GM18867 (cell line): ENCODE measurements at regions not wholly inside any gene's neighbourhood (a gene's known extent, or its start where the extent isn't known, plus 50 kb on each side); places are given as distances from the start of the nearest gene placed in this dataset.
"Not testable (repeated sequence)": the region's sequence is repeated elsewhere in the genome, so short reads cannot be mapped to it uniquely, and the experiment has no call there.

Source experiments
- ATAC-seq: cut with Tn5 transposase; IDR thresholded peaks from one replicate; pipeline ENCODE4 v1.9.1; 2021; ENCODE audit warnings: mild to moderate bottlenecking, moderate library complexity; ENCODE audit not compliant: unreplicated experiment

DNA sequence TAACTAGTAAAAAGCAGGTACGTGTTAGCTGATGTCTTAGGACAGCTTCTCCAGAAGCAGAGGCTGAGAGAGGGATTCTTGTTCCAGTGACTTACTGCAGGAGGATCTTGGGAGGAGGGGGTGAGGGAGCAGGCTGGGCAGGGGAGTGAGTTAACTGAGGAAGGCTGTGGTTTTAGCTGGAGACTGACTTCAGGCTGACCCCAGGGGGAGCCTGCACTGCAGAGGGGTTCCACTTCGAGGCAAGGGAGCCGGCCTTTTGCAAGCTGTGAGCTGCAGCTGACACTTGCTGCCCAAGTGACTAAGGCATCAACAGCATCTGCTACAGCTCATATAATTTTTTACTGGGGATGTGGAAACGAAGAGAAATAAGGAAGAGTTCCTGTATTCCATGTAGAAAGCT lies 50.4 kb upstream of the SOD1 start:
- ATAC-seq = no peak

- no peak for ATAC-seq
Measured at GRCh38 chr21:31607791-31608190, 51.7 kb upstream of the SOD1 start.

GRCh38 chr21:31606081-31606874 lies 53.2 kb upstream of the SOD1 start:
- ATAC-seq = no peak

DNA sequence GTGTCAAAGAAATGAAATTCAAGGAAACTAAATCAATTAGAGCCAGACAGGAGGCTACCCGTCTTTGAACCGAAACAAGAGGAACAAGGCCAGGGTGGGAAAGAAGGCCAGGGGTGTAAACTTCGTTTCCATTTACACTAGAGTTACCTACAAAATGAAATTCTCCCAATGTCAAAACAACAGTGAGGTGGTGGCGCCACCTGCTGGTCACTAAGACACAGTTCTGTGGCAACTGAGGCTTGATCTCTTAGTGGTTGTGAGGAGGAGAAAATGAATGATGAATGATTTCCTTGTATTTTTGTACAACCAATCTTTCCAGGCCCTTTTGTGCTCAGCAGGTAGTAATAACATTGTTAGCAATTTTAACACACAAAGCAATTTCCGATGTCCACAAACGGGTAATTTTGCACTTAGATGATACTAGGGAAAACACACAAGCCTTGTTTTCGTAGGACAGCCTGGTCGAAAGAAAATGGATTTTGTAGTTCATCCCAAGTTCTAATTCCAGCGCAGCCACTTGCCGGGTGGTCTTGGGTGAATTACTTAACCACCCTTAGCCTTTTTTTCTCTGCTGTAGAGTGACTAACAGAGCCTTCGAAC lies 54.8 kb upstream of the SOD1 start:
- peak; percentile 76 for ATAC-seq

- ATAC-seq = no peak
Measured at GRCh38 chr21:31599563-31599962, 59.9 kb upstream of the SOD1 start.

GRCh38 chr21:31599013-31599412 lies 60.5 kb upstream of the SOD1 start:
- no peak for ATAC-seq

- no peak for ATAC-seq
Measured at GRCh38 chr21:31597683-31598082, 61.8 kb upstream of the SOD1 start.

DNA sequence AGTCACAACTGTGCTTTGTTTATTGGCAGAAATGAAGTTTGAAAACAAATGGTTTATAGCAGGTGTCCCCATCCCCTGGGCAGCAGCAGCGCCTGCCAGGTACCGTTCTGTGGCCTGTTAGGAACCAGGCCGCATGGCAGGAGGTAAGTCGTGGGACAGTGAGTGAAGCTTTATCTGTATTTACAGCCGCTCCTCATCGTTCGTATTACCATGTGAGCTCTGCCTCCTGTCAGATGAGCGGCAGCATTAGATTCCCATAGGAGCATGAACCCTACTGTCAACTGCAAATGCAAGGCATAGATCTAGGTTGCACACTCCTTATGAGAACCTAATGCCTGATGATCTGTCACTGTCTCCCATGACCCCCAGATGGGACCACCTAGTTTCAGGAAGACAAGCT lies 63.4 kb upstream of the SOD1 start:
- no peak for ATAC-seq

DNA sequence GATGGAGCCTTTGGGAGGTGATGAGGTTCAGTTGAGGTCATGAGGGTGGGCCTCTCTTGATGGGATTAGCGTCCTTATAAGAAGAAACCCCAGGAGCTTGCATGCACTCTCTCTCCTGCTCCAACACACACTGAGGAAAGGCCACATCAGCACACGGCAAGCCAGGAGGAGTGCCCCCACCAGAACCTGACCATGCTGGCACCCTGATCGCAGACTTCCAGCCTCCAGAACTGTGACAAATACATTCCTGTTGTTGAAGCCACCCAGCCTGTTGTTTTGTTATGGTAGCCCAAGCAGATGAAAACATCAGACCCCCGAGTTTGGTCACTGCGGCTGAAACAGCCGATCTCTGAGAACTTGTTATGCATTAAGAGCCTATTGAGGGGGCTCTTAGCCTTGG lies 64.8 kb upstream of the SOD1 start:
- ATAC-seq = no peak

- ATAC-seq = no peak
Measured at GRCh38 chr21:31594279-31594678, 65.2 kb upstream of the SOD1 start.

DNA sequence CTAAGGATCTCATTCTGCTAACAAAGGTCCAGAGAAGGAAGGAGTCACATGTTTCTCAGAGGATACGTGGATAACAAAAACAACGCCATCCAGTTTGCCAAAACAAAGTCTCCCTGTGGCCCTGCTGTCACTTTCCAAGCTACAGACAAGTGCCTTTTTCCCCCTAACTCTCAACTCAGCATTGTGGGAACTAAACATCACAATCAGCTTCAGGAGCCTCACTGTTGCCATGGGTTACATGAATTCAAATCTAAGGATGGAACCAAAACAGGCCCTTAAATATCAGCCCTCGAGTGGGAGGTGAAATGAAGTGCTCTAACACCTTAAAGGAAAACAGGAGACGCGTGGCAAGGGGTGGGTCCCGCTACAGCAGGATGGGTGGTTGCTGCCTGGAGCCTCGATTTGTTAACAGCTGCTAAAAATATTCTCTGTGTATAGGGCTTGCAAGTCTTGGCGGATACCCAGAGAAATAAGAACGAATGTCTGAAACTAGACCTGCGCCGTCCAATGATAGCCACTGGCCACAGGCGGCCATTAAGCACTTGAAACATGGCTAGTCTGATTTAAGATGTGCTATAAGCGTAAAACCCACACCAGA lies 66.4 kb upstream of the SOD1 start:
- ATAC-seq = no peak

GRCh38 chr21:31592516-31592915 lies 67.0 kb upstream of the SOD1 start:
- ATAC-seq = no peak

DNA sequence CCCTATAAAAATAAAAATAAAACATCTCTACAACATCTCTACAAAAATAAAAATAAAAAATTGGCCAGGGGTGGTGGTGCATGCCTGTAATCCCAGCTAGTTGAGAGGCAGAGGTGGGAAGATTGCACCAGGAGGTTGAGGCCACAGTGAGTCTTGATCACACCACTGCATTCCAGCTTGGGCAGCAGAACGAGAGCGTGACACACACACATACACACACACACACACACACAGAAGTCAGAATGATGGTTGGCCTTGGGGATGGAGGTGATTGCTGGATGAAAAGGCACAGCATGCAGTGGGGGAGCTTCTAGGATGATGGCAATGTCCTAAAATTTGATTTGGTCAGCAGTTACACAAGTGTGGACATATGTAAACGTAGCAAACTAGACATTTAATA lies 69.7 kb upstream of the SOD1 start:
- ATAC-seq = no peak

DNA sequence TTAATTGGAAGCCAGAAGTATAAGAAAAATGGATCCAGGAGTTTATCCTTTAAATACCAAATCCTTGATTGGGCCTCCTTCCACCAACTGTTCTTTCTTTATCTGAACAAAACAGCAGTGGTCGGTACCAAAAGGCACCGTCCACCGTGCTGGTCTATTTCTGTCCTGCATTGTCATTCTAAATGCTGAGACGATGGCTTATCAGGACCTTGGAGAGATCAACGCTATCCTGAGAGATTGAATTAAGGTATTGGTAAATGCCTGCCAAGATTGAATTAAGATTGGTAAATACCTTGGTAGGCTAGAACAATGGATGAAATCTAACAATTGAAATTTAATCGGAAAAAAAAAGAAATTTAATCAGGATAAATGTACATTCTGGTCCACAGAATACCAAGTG lies 73.4 kb upstream of the SOD1 start:
- no peak for ATAC-seq

- not testable (repeated sequence) for ATAC-seq
Measured at GRCh38 chr21:31583937-31584336, 75.6 kb upstream of the SOD1 start.

DNA sequence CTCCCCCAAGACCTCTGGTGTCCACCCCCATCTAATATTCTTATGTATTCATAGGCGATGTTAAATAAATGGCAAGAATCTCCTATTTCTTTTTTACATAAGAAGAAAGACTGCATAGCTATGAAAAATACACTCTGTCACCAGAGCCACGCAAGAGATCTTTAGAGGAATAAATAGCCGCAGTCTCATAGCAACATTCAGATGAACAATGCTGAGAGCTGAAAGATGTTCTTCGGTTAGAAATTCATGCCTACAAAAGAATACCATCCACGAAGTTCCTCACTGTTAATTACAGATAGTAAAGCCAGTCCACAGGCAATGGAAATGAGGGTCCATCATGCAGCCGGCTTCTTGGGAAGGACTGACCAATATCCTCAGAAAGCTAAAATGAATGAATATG lies 76.0 kb upstream of the SOD1 start:
- ATAC-seq = no peak

DNA sequence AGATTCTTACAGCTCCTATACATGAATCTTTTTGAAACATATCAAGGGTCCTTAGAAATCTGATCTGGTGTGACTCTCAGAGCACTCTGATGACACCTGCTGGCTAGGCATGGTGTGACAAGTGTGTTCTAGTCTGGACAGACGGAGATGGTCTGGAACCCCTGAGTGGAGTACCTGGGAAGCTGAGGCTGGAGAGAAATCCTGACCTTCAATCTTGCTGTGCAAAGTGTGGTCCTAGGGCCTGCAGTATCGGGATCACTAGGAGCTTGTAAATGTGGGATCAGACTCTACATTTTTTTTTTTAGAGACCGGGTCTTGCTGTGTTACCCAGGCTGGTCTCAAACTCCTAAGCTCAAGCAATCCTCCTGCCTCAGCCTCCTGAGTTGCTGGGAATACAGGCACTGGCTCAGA lies 78.6 kb upstream of the SOD1 start:
- peak; percentile 63 for ATAC-seq

GRCh38 chr21:31577271-31577670 lies 82.2 kb upstream of the SOD1 start:
- peak; percentile 46 for ATAC-seq

GRCh38 chr21:31576428-31576827 lies 83.1 kb upstream of the SOD1 start:
- no peak for ATAC-seq

GRCh38 chr21:31573217-31573616 lies 86.3 kb upstream of the SOD1 start:
- ATAC-seq = no peak

DNA sequence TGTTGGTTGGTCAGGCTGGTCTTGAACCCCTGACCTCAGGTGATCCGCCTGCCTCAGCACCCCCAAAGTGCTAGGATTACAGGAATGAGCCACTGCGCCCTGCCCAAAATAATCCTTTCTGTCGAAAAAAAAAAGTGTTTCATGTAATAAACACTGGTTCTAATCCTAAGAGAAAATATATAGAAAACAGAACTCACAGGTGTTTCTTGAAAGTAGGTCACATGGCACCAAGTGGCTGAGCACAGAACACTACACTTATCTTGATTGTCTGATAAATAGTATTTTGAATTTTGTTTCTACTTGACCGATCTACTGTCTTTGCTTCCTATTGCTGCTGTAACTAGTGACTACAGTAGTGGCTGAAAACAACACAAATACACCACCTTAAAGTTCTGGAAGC lies 87.6 kb upstream of the SOD1 start:
- ATAC-seq = no peak

GRCh38 chr21:31570824-31571566 lies 88.5 kb upstream of the SOD1 start:
- no peak for ATAC-seq
